SK-N-SH treated with all-trans-retinoic acid at 6 μM for 48 hours (cell line): ENCODE measurements at regions not wholly inside any gene's neighbourhood (a gene's known extent, or its start where the extent isn't known, plus 50 kb on each side); places are given as distances from the start of the nearest gene placed in this dataset.

Experiments used
- ATAC-seq: fragments of 200-7000 bp; cut with Tn5 transposase; 3 replicates; pipeline ENCODE4 v1.9.1; 2020; ENCODE audit warnings: mild to moderate bottlenecking, moderate library complexity
- ARNTL ChIP-seq: fragments of 450-650 bp; formaldehyde crosslinking; IDR thresholded peaks from 2 replicates; pipeline ENCODE4 v1.5.0; 2020; ENCODE audit warnings: low read depth, mild to moderate bottlenecking, moderate library complexity, borderline replicate concordance
- BACH2 ChIP-seq: fragments of 250-450 bp; sonication (Bioruptor Pico); IDR thresholded peaks from 2 replicates; pipeline ENCODE4 v1.9.0; 2021; ENCODE audit warnings: mild to moderate bottlenecking, borderline replicate concordance
- CREB5 ChIP-seq: fragments of 250-450 bp; sonication (Bioruptor Pico); IDR thresholded peaks from 2 replicates; pipeline ENCODE4 v1.5.1; 2020; ENCODE audit warnings: low read depth, mild to moderate bottlenecking, moderate library complexity
- CSDC2 ChIP-seq: fragments of 250-450 bp; sonication (Bioruptor Pico); IDR thresholded peaks from 2 replicates; pipeline ENCODE4 v1.5.0; 2020; ENCODE audit warnings: mild to moderate bottlenecking, moderate library complexity
- CSRNP3 ChIP-seq: fragments of 250-450 bp; sonication (Bioruptor Pico); IDR thresholded peaks from 2 replicates; pipeline ENCODE4 v1.5.1; 2021; ENCODE audit warnings: mild to moderate bottlenecking, moderate library complexity
- ESRRG ChIP-seq: fragments of 250-450 bp; sonication (Bioruptor Pico); IDR thresholded peaks from 2 replicates; pipeline ENCODE4 v1.6.1; 2021; ENCODE audit warnings: mild to moderate bottlenecking
- GLIS3 ChIP-seq: fragments of 250-450 bp; sonication (Bioruptor Pico); IDR thresholded peaks from 2 replicates; pipeline ENCODE4 v1.5.0; 2020; ENCODE audit warnings: mild to moderate bottlenecking, moderate library complexity
- ISL1 ChIP-seq: fragments of 250-450 bp; sonication (Bioruptor Pico); IDR thresholded peaks from 2 replicates; pipeline ENCODE4 v2.1.2; 2022; ENCODE audit warnings: mild to moderate bottlenecking, moderate library complexity
- OSR1 ChIP-seq: fragments of 250-450 bp; sonication (Bioruptor Pico); IDR thresholded peaks from 2 replicates; pipeline ENCODE4 v1.8.0; 2022; ENCODE audit warnings: moderate library complexity, mild to moderate bottlenecking, inconsistent platforms
- PATZ1 ChIP-seq: fragments of 250-450 bp; sonication (Bioruptor Pico); IDR thresholded peaks from 2 replicates; pipeline ENCODE4 v1.8.0; 2020; ENCODE audit warnings: mild to moderate bottlenecking, moderate library complexity, borderline replicate concordance
- POU6F1 ChIP-seq: fragments of 250-450 bp; sonication (Bioruptor Pico); IDR thresholded peaks from 2 replicates; pipeline ENCODE4 v1.8.0; 2021; ENCODE audit warnings: low read depth, mild to moderate bottlenecking, moderate library complexity, borderline replicate concordance
- PPARA ChIP-seq: fragments of 250-450 bp; sonication (Bioruptor Pico); IDR thresholded peaks from 2 replicates; pipeline ENCODE4 v1.5.0; 2020; ENCODE audit warnings: mild to moderate bottlenecking, borderline replicate concordance
- RARB ChIP-seq: fragments of 250-450 bp; sonication (Bioruptor Pico); IDR thresholded peaks from 2 replicates; pipeline ENCODE4 v1.8.0; 2021; ENCODE audit warnings: mild to moderate bottlenecking, moderate library complexity
- SNAI2 ChIP-seq: fragments of 250-450 bp; sonication (Bioruptor Pico); IDR thresholded peaks from 2 replicates; pipeline ENCODE4 v1.5.0; 2020; ENCODE audit warnings: mild to moderate bottlenecking, moderate library complexity
- TCF4 ChIP-seq: fragments of 250-450 bp; sonication (Bioruptor Pico); IDR thresholded peaks from 2 replicates; pipeline ENCODE4 v1.8.0; 2021; ENCODE audit warnings: mild to moderate bottlenecking, moderate library complexity, borderline replicate concordance
- TSHZ2 ChIP-seq: fragments of 250-450 bp; sonication (Bioruptor Pico); IDR thresholded peaks from 2 replicates; pipeline ENCODE4 v1.5.0; 2020; ENCODE audit warnings: mild to moderate bottlenecking, moderate library complexity
- ZC3H10 ChIP-seq: fragments of 250-450 bp; sonication (Bioruptor Pico); IDR thresholded peaks from 2 replicates; pipeline ENCODE4 v1.5.1; 2021; ENCODE audit warnings: mild to moderate bottlenecking, moderate library complexity
- ZFP3 ChIP-seq: fragments of 250-450 bp; sonication (Bioruptor Pico); IDR thresholded peaks from 2 replicates; pipeline ENCODE4 v1.5.0; 2020; ENCODE audit warnings: mild to moderate bottlenecking, moderate library complexity
- ZFP30 ChIP-seq: fragments of 450-650 bp; formaldehyde crosslinking; IDR thresholded peaks from 2 replicates; pipeline ENCODE4 v1.5.0; 2022; ENCODE audit warnings: mild to moderate bottlenecking, moderate library complexity
- ZNF70 ChIP-seq: fragments of 450-650 bp; formaldehyde crosslinking; IDR thresholded peaks from 2 replicates; pipeline ENCODE4 v1.5.0; 2020; ENCODE audit warnings: mild to moderate bottlenecking, moderate library complexity

- ATAC-seq, result no peak
- TF ChIP-seq TCF4 (no peak), BACH2 (CRISPR knock-in tag) (no peak), GLIS3 (CRISPR knock-in tag) (no peak), PATZ1 (no peak), CSRNP3 (no peak), TSHZ2 (CRISPR knock-in tag) (no peak), CSDC2 (CRISPR knock-in tag) (no peak), OSR1 (CRISPR knock-in tag) (no peak), ARNTL (CRISPR knock-in tag) (no peak), SNAI2 (CRISPR knock-in tag) (no peak)
Measured at GRCh38 chr2:205868053-205868452, 185.8 kb downstream of the NRP2 start.

GRCh38 chr2:205867371-205867770, 185.1 kb downstream of the NRP2 start:
- no peak for ATAC-seq
- no peak for TF ChIP-seq RARB (CRISPR knock-in tag)
- no peak for TF ChIP-seq PATZ1
- TF ChIP-seq TSHZ2 (CRISPR knock-in tag), result no peak
- TF ChIP-seq ZC3H10, result no peak
- no peak for TF ChIP-seq ZFP30
- no peak for TF ChIP-seq OSR1 (CRISPR knock-in tag)
- TF ChIP-seq GLIS3 (CRISPR knock-in tag), result no peak
- TF ChIP-seq POU6F1 (CRISPR knock-in tag), result no peak
- TF ChIP-seq, all 23 proteins: peak for 0

- TF ChIP-seq TCF4, result no peak
- TF ChIP-seq RARB (CRISPR knock-in tag), result no peak
- TF ChIP-seq, all 23 proteins: peak for 0
- ATAC-seq, result peak; percentile 59
Measured at GRCh38 chr2:205865905-205866441, 183.7 kb downstream of the NRP2 start.

- no peak for ATAC-seq
- TF ChIP-seq CSDC2 (CRISPR knock-in tag), result no peak
- no peak for TF ChIP-seq ZC3H10
- TF ChIP-seq GLIS3 (CRISPR knock-in tag), result no peak
- TF ChIP-seq ARNTL (CRISPR knock-in tag), result no peak
- TF ChIP-seq PPARA (CRISPR knock-in tag), result no peak
- no peak for TF ChIP-seq POU6F1 (CRISPR knock-in tag)
- no peak for TF ChIP-seq ESRRG (CRISPR knock-in tag)
- no peak for TF ChIP-seq CREB5
- TF ChIP-seq TCF4, result no peak
- TF ChIP-seq ISL1 (CRISPR knock-in tag), result no peak
- no peak for TF ChIP-seq ZNF70 (CRISPR knock-in tag)
- no peak for TF ChIP-seq ZFP3 (CRISPR knock-in tag)
Measured at GRCh38 chr2:205865056-205865455, 182.8 kb downstream of the NRP2 start.
